ENCODE measurements at regions not wholly inside any gene's neighbourhood (a gene's known extent, or its start where the extent isn't known, plus 50 kb on each side); places are given as distances from the start of the nearest gene placed in this dataset.
"Not testable (repeated sequence)": the region's sequence is repeated elsewhere in the genome, so short reads cannot be mapped to it uniquely, and the experiment has no call there.

DNA sequence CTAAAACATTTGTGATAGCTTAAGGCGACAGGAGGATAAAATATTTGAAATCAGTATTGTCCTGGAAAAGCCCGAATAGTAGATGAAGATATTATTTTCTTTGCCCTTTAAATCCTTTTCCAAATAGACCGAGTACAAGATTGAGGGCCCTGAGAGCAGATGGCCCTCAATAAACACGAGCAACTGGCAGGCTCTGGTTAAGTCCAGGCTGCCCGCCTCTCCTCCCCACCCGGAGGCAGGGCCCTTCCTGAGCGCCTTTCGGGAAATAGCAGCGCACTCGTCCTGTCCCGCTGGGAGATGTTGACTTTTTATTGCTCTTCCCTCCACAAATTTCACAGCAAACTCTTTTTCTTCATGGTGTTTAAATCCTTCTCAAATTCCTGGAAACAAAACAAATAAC lies 50.8 kb upstream of the MAX start:
- DNase-seq (ENCODE audit: low read depth), result no peak

DNA sequence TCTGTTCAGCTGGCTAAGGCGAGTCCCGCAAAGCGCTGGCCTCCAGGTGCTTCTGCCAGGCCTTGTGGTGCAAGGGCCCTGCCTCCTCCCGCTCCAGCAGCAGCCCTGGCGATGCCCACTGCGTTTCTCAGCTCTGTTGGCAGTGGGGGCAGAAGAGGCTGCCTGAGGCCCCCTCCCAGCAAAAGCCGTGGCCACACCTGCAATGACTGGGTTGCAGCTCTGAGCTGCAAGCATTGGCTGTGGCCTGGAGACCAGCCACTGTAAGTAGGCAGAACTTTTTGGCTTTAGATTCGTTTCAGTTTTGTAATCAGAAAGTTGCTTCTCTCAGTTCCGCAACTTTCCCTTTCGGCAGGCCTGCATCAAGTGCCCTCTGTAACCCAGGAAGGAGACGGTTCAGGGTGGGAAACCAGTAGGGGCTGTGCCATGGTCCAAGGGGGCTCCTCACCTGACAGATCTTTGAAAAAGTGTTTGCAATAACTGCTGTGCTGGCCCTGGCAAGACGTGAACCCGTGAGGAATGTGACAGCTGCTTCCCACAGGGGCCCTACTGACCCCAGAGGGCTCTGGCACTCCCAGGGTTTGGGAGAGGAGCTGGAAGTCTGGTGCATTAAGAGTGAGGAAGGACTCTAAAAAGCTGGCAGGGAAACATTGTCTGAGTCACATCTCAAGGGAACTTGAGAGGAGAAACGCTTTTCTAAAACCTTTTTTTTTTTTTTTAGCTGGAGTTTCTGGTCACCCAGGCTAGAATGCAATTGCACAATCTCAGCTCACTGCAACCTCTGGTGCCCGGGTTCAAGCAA lies 54.5 kb upstream of the MAX start:
- no peak for DNase-seq (ENCODE audit: low read depth)

DNA sequence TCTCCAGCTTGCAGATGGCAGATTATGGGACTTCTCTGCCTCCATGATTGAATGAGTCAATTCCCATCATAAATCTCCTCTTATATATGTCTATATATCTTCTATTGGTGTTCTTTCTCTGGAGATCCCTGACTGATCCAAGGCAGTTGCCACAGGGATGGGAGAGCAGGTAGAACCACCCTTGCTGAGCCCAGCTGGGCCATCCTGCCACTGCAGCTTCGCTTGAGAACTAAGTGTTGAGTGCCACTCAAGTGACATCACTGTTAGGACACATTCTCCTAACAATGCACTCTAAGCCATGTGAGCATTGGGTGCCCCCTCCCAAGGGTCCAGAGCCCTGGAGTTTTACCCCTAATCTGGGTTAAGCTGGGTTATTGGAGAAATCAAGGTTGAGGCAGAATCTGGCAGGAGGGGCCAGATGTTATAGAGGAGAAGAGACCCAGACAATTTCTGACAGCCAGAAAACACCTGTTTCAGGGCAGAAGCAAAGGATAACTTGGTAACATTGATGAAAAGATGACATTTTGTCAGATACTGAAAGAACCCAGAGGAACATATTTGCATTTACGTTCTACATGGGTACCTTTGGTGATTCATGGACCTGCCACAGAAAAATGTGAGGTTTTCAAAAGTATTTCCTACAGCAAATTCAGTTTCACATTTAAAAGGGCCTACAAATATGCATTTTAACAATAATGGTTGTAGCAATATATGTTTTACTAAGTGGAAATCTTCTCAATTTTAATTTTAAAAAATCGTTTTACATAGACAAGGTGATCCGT lies 57.2 kb upstream of the MAX start:
- no peak for DNase-seq (ENCODE audit: low read depth)

DNA sequence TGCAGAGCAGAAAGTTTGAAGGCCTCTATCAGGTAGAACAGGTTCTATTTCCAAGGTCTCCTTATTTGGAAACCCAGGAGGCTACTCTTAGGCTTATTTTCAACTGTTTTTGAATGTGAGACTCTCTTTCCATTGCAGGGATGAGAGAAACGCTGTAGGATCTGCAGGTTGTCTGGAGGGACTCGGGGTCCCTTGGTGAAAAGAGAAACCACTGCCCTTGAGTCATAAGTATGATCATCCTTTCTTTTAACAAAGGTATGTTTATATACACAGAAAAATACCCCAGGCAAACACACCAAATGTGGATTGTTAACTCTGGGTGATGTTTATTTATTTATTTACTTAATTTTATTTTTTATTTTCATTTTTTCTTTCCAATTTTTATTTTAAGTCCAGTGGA lies 57.8 kb upstream of the MAX start:
- DNase-seq (ENCODE audit: low read depth), result no peak

DNA sequence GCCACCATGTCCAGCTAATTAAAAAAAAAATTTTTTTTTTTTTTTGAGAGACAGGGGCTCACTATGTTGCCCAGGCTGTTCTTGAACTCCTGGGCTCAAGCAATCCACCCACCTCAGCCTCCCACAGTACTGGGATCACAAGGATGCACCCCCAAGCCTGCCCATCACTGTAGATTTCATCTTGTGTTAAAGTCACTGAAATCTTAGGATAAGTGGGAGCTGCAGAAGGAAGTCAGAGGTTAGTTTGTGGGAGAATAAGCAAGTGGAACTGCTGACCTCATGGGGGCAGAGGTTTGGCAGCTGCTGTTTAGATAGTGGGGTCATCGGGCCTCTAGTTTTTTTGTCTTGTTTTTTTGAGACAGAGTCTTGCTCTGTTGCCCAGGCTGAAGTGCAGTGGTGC lies 59.7 kb upstream of the MAX start:
- no peak for DNase-seq (ENCODE audit: low read depth)

DNA sequence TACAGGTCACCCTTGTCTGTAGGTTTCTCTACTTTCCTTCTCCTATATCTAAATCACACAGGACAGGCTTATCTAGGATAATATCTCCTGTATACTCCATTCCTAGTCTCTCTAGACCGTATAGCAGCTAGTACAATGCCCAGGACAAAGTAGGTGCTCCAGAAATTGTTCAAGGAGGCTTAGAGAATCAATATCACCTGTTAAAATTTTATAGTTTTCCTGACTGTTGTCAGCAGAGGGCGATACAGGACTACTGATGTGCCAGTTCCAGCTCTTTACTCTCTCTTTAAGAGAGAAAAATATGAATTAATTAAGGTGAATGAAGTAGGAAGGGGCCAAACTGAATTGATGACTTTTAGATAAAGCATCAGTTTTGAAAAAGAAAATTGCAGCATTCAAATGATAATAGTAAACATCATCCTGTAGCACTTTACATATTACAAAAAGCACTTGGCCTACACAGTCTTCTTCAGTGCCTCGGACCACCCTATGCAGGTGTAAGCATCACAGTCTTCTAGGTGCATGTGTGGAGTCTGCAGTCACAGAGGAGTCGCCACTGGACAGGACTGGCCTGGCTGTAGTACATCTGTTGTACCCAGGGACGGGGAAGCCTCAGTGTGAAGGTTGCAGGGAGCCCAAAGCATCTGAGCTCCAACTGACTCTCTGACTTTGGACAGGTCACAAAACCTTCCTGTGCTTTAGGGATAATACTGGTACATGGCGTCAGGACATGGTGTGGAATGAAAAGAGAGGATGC lies 61.9 kb upstream of the MAX start:
- DNase-seq (ENCODE audit: low read depth), result no peak

DNA sequence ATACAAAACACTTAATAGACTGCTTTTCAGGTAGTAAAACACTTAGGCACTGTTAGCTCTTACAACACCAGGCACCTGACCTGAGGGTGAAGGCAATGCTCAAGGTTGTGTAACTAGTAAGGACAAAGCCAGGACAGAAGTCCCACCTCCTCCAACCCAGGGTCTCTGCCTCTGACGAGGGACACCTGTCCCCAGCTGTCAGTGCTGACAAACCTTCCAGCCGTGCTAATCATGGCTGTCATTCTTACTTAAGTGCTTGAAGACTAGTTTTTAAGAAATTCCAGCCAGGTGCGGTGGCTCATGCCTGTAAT lies 62.5 kb upstream of the MAX start:
- no peak for DNase-seq (ENCODE audit: low read depth)

DNA sequence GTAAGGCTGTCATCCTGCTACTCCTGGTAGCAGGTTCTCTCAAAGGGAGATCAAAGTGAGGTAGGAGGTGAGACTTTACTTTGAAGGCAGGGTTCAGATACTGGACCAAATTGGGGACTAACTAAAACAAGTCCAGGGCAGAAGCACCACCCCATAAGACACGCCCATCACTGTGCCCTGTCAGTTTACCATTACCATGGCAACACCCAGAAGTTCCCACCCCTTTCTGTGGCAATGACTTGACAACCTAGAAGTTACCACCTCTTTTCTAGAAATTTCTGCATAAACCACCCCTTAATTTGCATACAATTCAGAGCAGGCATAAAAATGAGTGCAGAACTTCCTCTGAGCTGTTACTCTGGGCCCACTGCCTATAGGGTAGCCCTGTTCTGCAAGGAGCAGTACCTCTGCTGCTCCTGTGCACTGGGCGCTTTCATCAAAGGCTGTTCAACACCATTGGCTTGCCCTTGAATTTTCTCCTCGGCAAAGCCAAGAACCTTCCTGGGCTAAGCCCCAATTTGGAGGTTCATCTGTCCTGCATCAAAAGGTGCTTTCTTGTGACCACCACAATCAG lies 64.8 kb upstream of the MAX start:
- DNase-seq (ENCODE audit: low read depth), result no peak

DNA sequence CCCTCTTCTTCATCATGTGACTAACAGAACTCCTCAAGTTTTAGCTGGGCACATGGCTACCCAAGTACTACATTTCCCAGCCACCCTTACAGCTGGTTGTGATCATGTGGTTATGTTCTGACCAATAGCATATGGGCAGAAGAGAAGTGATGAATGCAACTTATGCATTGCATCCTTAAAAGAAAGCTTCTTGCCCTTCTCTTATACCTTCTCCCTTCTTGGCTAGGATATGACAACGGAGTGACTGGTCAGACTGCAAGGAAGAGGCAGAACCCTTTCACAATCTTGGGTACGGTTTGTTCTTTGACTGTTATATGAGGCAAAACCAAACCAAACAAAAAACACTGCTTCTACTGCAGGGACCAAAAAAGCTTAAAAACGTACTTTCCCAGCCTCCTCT lies 66.5 kb upstream of the MAX start:
- DNase-seq (ENCODE audit: low read depth), result no peak

DNA sequence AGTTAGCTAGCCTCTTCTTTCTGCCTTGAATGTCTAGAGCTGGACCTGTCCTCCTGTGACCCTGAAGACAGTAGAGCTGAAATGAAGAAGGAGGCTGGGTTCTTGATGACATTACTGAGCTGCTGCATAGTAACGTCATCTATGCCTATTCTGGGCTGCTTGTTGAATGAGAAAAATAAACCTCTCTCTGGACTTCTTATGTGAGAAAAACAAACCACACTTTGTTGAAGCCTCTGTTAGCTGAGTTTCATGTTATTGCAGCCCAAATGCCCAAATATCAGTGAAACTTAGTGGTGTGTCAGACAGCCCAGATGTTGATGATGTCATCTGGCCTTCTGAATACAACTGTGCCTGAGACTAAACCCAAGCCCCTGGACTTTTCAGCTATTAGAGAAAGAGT lies 67.0 kb upstream of the MAX start:
- DNase-seq (ENCODE audit: low read depth), result no peak

DNA sequence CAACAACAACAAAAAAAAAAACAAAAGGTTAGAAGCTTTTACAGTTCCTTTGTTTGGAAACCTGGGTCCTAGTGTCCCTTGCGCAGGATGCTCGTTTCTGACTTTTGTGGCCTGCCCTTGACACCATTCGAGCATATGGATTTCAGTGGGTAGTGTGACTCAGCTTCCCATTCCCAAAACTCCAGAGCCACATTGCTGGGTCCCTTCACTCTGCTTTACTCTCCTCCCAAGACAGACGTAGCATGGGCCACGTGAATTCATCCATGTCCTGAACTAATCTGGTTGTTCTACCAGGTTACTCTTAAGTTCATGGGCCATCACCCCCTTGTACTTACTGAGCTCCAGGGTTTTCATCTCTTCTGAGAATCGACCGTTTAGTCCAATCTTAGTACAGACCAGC lies 68.0 kb upstream of the MAX start:
- no peak for DNase-seq (ENCODE audit: low read depth)

DNA sequence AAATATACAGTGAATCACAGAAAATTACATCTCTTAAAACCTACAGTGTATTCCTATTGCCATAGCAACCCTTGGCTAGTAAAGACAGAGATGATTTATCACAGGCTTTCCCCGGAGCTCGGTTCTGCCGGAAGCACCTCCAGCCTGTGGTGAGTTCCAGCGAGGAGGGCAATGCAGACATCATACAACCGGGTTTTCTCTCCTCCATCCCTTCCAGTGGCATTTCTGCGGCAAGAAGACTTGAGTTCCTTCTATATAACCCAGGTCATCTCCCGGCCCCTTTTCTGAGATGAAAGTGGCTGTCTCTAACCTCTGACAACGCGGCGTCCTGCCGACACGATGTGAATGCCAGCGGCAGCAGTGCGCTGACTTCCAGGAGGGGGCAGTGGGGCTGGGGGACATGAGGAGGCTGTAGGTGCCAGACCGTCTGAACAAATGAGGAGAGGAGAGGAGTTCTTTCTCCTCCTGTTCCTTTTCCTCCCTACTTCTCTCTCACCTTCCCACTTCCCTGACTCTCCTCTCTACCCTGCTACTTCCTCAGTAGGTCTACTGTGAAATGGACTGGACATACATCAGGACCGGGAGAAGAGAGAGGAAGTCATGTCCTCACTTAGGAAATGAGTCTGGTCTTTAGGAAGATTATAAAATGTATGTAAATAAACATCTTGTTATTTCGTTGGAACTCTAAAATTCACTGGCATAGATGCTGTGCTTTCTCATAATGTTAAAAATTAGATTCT lies 68.6 kb upstream of the MAX start:
- no peak for DNase-seq (ENCODE audit: low read depth)

DNA sequence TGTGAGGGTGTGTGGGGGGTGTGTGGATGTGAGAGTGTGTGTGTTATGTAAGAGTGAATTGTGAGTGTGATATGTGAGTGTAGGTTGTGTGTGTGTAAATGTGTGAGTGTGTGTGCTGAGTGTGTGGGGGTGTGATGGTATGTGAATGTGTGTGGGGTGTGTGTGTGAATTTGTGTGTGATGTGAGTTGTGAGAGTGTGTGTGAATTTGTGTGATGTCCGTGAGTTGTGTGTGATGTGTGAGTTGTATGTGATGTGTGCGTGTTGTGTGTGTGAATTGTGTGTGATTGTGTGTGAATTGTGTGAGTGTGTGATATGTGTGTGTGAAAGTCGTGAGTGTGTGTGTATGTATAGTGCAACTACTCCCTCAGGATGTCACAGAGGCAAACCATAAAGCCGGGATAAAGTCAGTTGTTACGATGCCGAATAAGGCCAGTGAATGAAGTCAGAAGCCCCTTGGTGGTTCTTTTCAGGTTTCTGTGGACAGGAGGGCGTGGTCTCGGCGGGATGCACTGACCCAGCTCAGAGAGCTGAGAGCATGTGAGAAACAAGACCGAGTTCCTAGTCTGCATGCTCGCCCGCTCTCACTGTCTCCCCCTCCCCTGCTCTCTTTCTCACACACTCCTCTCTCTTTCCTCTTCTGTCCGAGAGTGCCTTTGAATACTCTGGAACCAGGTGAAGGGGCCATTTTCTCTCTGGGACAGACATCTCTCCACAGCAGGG lies 71.8 kb upstream of the MAX start:
- no peak for DNase-seq (ENCODE audit: low read depth)

DNA sequence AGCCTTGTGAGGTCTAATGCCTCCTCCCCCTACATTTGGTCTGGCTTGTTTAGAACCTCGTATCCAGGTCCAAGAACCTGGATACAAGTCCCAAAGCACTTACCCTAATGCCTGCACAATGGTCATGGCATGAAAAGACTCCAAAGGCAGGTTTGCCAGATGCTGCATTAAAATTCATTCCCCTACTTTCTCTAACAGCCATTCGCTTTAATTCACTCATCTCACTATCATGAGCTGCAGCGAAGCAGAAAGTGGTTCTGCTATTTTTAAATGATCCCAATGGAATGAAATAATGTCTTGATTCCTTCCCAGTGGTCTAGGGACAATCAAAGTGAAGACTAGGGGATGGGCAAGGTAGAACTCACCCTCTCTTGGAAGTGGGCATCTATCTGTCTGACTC lies 72.5 kb upstream of the MAX start:
- DNase-seq (ENCODE audit: low read depth), result no peak

DNA sequence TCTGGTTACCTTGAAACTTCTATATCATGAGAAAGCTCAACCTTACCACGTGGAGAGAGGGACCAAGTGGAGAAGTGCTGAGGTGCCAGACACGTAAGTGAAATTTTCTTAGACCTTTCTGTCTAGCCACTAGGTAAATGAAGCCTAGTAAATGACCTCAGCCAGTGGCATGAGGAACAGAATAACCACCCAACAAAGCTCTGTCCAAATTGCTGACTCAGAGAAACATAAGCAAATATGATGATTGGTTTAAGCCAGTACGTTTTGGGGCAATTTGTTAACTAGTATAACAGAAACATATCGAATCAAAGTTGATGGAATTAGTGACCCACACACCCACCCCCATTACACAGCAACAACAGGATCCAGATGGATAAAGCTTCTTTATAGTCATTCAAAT lies 75.2 kb upstream of the MAX start:
- no peak for DNase-seq (ENCODE audit: low read depth)

DNA sequence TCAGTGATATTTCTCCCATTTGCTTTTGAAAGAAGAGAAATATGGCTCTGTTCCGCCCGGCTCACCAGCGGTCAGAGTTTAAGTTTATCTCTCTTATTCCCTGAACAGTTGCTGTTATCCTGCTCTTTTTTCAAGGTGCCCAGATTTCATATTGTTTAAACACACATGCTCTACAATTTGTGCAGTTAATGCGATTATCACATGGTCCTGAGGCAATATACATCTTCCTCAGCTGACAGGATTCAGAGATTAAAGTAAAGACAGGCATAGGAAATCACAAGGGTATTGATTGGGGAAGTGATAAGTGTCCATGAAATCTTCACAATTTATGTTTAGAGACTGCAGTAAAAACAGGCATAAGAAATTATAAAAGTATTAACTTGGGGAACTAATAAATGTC lies 76.9 kb upstream of the MAX start:
- not testable (repeated sequence) for DNase-seq (ENCODE audit: low read depth)

DNA sequence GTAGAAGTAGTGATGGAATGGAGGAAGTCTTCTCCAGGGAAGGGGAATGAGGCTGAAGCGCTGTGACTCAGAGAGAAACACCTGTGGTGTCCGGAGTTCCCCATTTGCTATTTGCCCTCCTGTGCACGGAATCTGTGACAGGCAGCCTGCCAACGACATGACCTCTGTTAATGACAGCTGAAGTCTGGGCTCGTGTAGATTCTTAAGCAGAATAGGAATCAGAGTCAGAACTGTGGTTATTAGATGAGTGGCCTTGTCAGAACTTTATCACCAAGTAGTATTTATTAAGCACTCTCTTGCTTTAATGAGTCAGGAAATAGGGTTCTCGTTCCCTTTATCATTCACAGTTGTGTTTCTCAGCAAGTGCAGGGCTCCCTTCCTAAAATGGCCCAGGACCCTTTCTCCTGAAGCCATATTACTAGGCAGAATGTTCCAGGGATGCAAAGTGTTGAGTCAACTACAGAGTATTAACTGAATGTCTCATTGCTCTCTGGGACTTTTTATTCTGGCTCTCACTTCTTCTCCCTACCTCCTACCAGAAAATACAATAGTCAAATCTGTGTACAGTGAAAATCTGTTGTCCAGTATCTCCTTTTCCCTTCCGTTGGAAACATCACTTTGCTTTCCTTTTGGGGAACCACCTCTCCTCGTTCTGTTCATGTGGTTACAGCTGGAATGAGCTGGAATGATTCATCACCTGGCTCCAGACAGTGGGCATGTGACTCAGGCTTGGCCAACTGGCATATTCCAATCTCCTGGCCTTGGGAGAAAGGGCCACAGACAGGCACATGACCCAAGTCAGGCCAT lies 77.8 kb upstream of the MAX start:
- no peak for DNase-seq (ENCODE audit: low read depth)

DNA sequence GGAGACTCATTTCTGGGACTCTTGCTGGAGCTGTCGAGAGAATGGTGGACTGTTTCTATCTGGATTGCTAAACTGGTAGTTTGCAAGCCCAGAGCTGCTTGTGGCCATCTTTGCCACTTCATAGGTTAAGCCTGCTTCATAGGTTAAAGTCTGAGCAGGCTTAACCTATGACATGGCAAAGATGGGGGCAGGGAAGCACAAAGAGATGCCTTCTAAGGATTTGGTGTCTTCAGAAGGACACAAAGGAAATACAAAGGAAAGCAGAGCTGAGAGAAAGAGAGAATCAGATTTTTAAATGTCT lies 78.4 kb upstream of the MAX start:
- no peak for DNase-seq (ENCODE audit: low read depth)

DNA sequence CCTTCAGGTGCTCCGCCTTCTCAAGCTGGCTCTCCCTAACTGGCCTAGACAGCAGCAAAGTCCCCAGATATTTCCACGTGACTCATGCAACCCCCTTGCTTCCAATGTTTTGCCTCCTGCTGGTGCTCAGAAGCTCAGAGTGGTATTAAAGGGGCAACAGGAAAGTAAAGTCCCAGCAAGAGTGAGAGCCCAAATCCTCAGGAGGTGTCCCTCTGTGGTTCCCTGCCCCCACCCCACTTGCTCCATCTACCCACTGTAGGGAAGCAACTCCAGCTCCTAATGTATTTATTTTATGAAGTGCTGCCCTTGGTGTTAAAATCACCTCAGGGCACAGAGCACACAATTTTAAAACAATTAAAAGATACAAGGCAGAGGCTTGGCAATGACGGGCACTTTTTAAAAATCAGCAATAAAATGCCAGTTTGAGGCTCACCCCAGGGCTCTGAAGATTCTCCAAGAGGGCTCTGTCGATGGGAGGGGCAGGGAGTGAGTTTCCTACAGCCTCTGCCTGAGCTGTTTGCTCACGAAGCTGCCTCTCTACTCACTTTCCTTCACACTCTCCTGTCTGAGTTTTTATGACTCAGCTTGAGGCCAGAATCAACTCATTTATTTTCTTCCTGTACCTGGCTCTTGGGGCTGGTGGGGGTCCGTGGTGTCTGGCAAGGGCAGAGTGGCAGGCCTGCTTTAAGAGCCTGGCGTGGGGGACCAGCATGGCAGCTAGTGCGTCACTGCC lies 81.9 kb upstream of the MAX start:
- no peak for DNase-seq (ENCODE audit: low read depth)

DNA sequence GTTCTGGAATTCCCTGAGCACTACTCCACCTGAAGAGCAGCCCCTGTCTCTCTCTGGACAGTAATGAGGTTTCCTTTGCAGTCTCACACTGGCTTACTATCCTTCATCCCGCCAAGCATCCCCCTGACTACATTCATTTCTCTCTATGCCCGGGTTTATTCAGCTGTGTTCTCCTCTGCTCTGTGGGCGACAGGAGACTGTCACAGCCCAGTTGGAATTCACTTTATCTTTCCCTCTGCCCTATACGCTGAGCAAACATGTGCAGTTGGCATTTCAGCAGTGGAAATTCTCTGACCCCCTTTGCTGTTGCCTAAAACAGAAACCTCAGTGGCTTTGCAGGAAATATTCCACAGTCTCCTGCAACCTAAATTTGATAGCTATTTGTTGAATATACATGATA lies 83.5 kb upstream of the MAX start:
- DNase-seq (ENCODE audit: low read depth), result no peak

Data from CMK (cell line).